ENCODE measurements at regions not wholly inside any gene's neighbourhood (a gene's known extent, or its start where the extent isn't known, plus 50 kb on each side); places are given as distances from the start of the nearest gene placed in this dataset.

DNA sequence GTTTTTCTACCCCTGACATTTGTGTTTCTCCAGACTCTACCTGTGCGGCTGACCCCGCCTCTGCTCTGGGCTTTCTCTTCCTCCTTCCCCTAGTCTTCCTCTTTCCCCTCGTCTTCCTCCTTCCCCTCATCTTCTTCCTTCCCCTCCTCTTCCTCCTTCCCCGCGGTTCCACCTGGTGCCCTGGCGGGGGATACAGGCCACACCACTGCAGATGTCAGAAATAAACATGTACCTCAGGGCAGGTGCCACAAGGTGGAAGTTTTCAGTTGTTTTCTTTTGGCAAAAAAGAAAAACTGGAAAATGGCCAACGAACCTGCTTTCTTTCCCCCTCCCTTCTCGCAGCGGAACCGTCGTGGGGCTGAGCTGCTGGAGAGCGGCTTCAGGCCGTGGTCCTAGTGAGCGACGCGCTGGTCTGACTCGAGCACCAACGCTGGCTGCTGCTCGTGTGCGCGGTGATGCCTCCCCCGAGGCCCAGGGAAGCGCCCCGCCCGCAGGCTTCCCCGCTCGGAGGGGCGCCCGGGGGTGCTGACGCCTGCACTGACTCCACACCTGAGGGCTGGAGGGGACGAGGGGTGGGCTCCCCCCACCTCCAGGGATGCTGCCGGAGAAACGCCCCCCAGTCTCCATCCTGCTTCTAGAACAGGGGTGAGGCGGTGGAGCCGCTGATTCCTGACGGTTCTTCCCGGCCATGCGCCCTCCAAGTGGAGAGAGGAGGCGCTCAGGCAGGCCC, 83.7 kb upstream of the ZNF516 start:
- H3K9me3 ChIP-seq (ENCODE audit: control insufficient read depth, insufficient read depth, low read length), result no peaks in the 10 kb centered on the region; the same call in 1 of the 2 replicates
- CTCF ChIA-PET, result no interaction called here
- no peak overlapping the region; the same call in 1 of the 2 replicates for H3K4me3 ChIP-seq (ENCODE audit: low read depth, low read length)
- no peak for DNase-seq (ENCODE audit: low read depth, low spot score)
- H3K27ac ChIP-seq (ENCODE audit: low read depth, low read length), result no peak overlapping the region
- peaks cover 27% of the 10 kb centered on the region for H3K27me3 ChIP-seq (ENCODE audit: control insufficient read depth, insufficient read depth, low read length)
- TF ChIP-seq, protein P1, sequence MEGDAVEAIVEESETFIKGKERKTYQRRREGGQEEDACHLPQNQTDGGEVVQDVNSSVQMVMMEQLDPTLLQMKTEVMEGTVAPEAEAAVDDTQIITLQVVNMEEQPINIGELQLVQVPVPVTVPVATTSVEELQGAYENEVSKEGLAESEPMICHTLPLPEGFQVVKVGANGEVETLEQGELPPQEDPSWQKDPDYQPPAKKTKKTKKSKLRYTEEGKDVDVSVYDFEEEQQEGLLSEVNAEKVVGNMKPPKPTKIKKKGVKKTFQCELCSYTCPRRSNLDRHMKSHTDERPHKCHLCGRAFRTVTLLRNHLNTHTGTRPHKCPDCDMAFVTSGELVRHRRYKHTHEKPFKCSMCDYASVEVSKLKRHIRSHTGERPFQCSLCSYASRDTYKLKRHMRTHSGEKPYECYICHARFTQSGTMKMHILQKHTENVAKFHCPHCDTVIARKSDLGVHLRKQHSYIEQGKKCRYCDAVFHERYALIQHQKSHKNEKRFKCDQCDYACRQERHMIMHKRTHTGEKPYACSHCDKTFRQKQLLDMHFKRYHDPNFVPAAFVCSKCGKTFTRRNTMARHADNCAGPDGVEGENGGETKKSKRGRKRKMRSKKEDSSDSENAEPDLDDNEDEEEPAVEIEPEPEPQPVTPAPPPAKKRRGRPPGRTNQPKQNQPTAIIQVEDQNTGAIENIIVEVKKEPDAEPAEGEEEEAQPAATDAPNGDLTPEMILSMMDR (IDR thresholded peaks at IDR 0.05; ENCODE audit: low read depth, low read length), result no peak
- POLR2A ChIA-PET, result no interaction called here

DNA sequence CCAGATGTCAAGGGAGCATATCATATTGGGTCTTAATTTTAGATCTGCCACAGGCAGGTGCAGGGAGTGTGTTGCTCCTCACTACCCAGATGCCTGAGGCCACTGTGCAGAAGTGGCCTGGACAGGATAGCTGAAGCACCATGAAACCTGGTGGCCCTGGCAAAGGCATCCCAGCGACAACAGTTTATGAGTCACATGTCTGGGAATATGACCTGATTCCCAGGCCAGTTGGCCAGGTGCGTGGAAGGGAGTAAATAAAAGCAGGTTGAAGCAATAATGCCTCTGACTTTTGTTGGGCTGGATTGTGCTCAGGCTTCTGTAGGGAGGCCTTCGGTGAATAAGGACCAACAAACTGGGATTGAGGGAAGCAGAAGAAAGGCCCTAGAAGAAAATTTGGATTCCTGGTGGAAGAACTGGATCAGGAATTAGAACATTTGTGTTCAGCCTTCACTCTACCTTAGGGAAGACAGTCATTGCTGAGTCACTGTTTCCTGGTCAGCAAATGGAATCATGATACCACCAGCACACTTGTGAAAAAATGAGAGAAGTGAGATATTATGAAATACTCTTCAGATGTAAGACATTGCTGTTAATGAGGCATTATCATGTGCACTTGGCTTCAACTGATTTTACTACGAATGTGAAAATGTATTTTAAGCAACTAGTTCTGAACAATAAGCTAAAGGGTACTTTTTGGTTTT, 78.4 kb upstream of the ZNF516 start:
- H3K27me3 ChIP-seq (ENCODE audit: control insufficient read depth, insufficient read depth, low read length), result peaks cover 2% of the 10 kb centered on the region
- no peaks in the 10 kb centered on the region; the same call in 1 of the 2 replicates for H3K9me3 ChIP-seq (ENCODE audit: control insufficient read depth, insufficient read depth, low read length)
- POLR2A ChIA-PET, result no interaction called here
- H3K27ac ChIP-seq (ENCODE audit: low read depth, low read length), result peak overlapping the region; percentile 2
- no peak overlapping the region for H3K4me3 ChIP-seq (ENCODE audit: low read depth, low read length)
- TF ChIP-seq, protein P1 (IDR thresholded peaks at IDR 0.05; ENCODE audit: low read depth, low read length), result no peak
- DNase-seq (ENCODE audit: low read depth, low spot score), result no peak
- CTCF ChIA-PET, result no interaction called here

DNA sequence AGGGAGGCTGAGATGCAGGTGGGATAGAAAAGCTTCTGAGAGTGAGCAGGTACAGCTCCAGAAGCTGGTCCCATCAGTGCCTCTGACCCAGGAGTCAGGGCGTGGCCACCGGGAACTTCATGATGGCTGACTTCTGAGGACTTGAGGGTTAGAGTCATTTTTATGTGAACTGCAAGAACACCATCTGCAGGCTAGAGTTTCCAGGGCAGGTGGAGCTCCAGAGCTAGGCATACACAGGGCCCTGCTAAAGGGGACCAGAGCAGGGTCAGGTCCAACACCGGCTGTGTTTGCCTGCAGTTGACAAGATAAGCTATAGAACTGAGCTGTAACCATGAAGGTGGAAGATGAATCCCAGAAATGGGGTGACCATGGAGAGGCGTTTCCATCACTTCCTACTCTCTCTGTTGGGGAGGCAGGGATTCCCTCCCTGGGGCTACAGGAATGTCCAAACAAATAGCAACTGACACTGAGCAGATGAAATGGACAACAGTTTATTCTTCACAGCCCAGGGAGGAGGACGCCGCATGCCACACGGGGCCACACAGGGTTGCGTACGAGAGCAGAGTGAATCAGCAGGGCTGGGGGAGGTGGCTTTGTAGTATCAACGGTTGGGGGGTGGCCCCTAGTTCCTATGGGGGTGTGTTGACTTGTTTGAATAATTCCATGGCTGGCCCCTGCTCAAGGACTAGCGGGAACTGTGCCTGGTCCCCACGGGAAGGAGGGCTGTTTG, 77.6 kb upstream of the ZNF516 start:
- DNase-seq (ENCODE audit: low read depth, low spot score), result no peak
- Histone ChIP-seq H3K27me3 (ENCODE audit: control insufficient read depth, insufficient read depth, low read length) (no peaks in the 10 kb centered on the region), H3K27ac (ENCODE audit: low read depth, low read length) (peak overlapping the region; percentile 2), H3K9me3 (ENCODE audit: control insufficient read depth, insufficient read depth, low read length) (no peaks in the 10 kb centered on the region; the same call in 1 of the 2 replicates), H3K4me3 (ENCODE audit: low read depth, low read length) (no peak overlapping the region)
- ChIA-PET CTCF (no interaction called here), POLR2A (no interaction called here)
- TF ChIP-seq, protein P1 (IDR thresholded peaks at IDR 0.05; ENCODE audit: low read depth, low read length), result no peak

DNA sequence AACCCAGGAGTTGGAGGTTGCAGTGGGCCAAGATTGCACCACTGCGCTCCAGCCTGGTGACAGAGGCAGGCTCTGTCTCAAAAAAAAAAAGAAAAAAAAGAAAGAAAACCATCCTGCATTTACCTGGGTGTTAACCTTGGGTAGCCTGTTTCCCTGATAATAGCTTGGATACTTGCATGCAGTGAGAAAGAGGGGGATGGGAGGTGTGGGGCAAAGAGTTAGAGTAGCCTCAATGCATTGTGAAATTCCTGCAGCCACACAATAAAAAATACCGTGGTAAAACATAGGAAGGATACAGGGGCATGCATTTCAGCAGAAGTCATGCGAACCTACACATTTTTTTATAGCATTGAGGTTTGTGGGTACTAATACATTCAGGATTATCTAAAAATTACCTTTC, 76.6 kb upstream of the ZNF516 start:
- no peak overlapping the region for H3K27ac ChIP-seq (ENCODE audit: low read depth, low read length)
- no peaks in the 10 kb centered on the region; the same call in 1 of the 2 replicates for H3K9me3 ChIP-seq (ENCODE audit: control insufficient read depth, insufficient read depth, low read length)
- CTCF ChIA-PET, result no interaction called here
- H3K4me3 ChIP-seq (ENCODE audit: low read depth, low read length), result no peak overlapping the region
- H3K27me3 ChIP-seq (ENCODE audit: control insufficient read depth, insufficient read depth, low read length), result no peaks in the 10 kb centered on the region
- POLR2A ChIA-PET, result no interaction called here
- TF ChIP-seq, protein P1 (IDR thresholded peaks at IDR 0.05; ENCODE audit: low read depth, low read length), result no peak
- no peak for DNase-seq (ENCODE audit: low read depth, low spot score)

DNA sequence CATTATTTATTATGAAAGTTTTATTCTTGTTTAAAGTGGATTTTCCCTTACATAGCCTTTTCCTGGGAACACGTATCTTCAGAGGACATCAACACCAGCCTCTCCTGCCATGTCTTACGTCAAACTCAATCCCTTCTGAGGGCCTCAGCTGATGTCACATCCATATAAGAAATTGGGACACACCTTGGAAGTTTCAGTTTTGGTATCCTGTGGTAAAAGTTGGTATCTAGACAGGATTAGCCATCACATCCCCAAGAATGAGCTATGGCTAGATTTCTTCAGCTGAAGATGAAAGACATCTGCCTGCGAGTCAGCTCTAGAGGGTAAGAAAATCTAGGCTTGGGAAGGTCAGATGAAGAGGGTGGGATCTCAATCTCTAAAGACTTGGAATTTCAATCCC, 75.8 kb upstream of the ZNF516 start:
- ChIA-PET CTCF (no interaction called here), POLR2A (no interaction called here)
- Histone ChIP-seq H3K9me3 (ENCODE audit: control insufficient read depth, insufficient read depth, low read length) (no peaks in the 10 kb centered on the region; the same call in 1 of the 2 replicates), H3K27ac (ENCODE audit: low read depth, low read length) (no peak overlapping the region), H3K4me3 (ENCODE audit: low read depth, low read length) (no peak overlapping the region), H3K27me3 (ENCODE audit: control insufficient read depth, insufficient read depth, low read length) (no peaks in the 10 kb centered on the region)
- TF ChIP-seq, protein P1 (IDR thresholded peaks at IDR 0.05; ENCODE audit: low read depth, low read length), result no peak
- no peak for DNase-seq (ENCODE audit: low read depth, low spot score)

Measured in AG04450 (cell line).